ENCODE measurements at regions not wholly inside any gene's neighbourhood (a gene's known extent, or its start where the extent isn't known, plus 50 kb on each side); places are given as distances from the start of the nearest gene placed in this dataset.
"Not testable (repeated sequence)": the region's sequence is repeated elsewhere in the genome, so short reads cannot be mapped to it uniquely, and the experiment has no call there.

DNA sequence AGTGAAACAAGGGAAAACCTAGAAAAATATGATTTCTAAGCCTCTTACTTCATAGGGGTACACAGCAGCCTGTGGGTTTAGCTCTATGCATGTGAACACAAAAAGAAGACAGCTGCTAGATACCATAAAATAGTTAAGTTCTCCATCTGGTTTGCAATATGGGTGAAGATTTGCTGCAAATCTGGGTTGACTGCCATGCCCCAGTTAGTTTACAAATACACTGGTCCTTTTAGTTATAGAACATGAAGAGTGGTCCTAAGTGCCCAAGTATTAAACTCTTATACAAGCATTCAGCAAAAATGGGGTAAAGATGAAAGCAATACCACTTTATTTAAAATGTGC, 176.1 kb downstream of the AEBP2 start:
- Histone ChIP-seq H3K27me3 (no peaks in the 10 kb centered on the region), H3K9me3 (ENCODE audit: low read depth) (no peaks in the 10 kb centered on the region), H3K4me3 (no peak overlapping the region), H3K27ac (no peak overlapping the region), H3K4me1 (ENCODE audit: low read depth) (no peaks in the 10 kb centered on the region), H3K36me3 (no peaks in the 10 kb centered on the region)
- TF ChIP-seq, protein P1, sequence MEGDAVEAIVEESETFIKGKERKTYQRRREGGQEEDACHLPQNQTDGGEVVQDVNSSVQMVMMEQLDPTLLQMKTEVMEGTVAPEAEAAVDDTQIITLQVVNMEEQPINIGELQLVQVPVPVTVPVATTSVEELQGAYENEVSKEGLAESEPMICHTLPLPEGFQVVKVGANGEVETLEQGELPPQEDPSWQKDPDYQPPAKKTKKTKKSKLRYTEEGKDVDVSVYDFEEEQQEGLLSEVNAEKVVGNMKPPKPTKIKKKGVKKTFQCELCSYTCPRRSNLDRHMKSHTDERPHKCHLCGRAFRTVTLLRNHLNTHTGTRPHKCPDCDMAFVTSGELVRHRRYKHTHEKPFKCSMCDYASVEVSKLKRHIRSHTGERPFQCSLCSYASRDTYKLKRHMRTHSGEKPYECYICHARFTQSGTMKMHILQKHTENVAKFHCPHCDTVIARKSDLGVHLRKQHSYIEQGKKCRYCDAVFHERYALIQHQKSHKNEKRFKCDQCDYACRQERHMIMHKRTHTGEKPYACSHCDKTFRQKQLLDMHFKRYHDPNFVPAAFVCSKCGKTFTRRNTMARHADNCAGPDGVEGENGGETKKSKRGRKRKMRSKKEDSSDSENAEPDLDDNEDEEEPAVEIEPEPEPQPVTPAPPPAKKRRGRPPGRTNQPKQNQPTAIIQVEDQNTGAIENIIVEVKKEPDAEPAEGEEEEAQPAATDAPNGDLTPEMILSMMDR (IDR thresholded peaks at IDR 0.05; ENCODE audit: low read depth, low read length), result no peak
- DNase-seq (ENCODE audit: low read depth in 1 of 2, low spot score in 1 of 2), result no peak

DNA sequence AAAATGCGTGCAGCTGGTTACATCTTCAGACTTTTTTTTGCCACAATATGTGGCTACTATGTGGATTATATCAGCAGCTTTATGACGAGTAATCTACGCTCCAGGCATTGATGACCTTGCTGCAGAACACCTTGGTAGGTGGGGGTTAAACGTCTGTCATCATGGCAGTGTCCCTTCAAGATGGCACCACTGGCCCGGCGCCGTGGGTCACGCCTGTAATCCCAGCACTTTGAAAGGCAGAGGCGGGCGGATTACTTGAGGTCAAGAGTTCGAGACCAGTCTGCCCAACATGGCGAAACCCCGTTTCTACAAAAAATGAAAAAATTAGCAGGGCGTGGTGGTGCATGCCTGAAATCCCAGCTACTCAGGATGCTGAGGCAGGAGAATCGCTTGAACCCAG, 177.5 kb downstream of the AEBP2 start:
- TF ChIP-seq, protein P1 (IDR thresholded peaks at IDR 0.05; ENCODE audit: low read depth, low read length), result no peak
- DNase-seq (ENCODE audit: low read depth in 1 of 2, low spot score in 1 of 2), result no peak
- no peaks in the 10 kb centered on the region for H3K9me3 ChIP-seq (ENCODE audit: low read depth)
- no peaks in the 10 kb centered on the region for H3K27me3 ChIP-seq
- no peaks in the 10 kb centered on the region for H3K4me1 ChIP-seq (ENCODE audit: low read depth)
- no peaks in the 10 kb centered on the region for H3K36me3 ChIP-seq
- no peak overlapping the region for H3K4me3 ChIP-seq
- H3K27ac ChIP-seq, result no peak overlapping the region

DNA sequence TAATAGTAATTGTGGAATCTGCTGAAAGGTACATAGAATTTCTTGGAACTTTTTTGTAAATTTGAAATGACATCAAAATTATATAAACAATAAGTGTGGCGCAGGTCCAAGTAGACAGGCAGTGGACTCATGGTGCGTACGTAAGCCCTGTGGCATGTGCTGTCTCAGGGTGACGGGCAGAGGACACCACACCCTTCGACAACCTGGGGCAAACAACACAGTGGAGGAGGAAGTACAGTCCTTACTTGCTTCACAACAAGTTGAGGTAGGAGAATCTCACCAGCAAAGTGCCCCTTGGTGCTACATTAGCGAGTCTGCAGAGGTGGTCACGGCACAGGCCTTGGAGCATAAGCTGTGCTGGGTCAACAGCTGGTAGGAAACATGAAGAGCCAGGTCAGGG, 180.9 kb downstream of the AEBP2 start:
- no peaks in the 10 kb centered on the region for H3K9me3 ChIP-seq (ENCODE audit: low read depth)
- no peaks in the 10 kb centered on the region for H3K36me3 ChIP-seq
- TF ChIP-seq, protein P1 (IDR thresholded peaks at IDR 0.05; ENCODE audit: low read depth, low read length), result no peak
- DNase-seq (ENCODE audit: low read depth in 1 of 2, low spot score in 1 of 2), result no peak
- H3K27me3 ChIP-seq, result no peaks in the 10 kb centered on the region
- H3K4me1 ChIP-seq (ENCODE audit: low read depth), result no peaks in the 10 kb centered on the region
- H3K4me3 ChIP-seq, result no peak overlapping the region
- H3K27ac ChIP-seq, result no peak overlapping the region

DNA sequence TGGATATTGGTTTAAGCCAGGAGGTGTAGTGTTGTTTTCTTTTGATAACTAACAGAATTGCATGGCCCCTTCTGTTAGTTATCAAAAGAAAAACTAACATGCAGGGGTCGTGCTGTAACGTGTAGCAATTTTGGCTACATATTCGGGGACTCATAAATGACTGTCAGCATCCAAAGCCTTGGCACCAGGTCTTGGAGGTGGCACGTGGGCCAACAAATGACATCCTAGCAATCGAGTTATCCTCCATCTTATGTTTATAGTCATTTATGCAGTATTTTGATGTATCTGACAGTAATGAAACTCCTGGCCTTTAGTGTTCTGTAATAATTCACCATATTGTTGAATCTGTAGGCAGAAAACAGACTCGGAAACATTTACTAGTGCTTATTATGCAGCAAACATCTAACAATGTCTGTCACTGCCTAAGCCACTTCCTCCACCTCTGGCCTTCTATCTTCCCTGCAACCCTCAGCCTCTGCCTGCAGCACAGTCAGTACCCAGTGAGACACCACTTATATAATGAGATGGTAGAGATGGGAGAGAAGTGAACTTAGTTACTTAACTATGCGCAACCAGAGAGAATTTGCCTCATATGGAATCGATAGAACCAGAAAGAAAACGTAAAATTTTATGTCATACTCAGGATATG, 184.6 kb downstream of the AEBP2 start:
- Histone ChIP-seq H3K4me3 (no peak overlapping the region), H3K27me3 (no peaks in the 10 kb centered on the region), H3K9me3 (ENCODE audit: low read depth) (no peaks in the 10 kb centered on the region), H3K36me3 (no peaks in the 10 kb centered on the region), H3K4me1 (ENCODE audit: low read depth) (no peaks in the 10 kb centered on the region), H3K27ac (no peak overlapping the region)
- TF ChIP-seq, protein P1 (IDR thresholded peaks at IDR 0.05; ENCODE audit: low read depth, low read length), result no peak
- DNase-seq (ENCODE audit: low read depth in 1 of 2, low spot score in 1 of 2), result no peak

DNA sequence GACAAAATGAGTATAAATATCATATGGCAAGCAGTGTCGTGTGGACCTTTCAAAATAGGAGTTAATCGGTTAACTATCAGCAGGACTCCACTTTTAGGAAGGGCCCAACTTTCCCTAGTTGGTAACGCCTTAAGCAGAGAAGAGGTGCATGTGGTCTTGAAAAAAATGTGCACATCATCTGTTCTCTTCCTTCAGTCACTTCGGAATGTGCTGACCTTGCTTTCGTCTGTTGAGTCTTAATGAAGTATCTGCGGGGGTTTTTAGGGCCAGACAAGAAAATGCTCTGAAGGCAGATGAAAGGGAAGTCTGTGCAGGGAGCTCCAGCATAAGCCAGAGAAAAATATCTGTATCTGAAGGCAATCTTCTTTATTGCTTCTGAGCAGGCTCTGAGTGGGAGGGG, 185.2 kb downstream of the AEBP2 start:
- Histone ChIP-seq H3K27ac (peak overlapping the region; percentile 50), H3K4me3 (no peak overlapping the region), H3K27me3 (no peaks in the 10 kb centered on the region), H3K4me1 (ENCODE audit: low read depth) (no peaks in the 10 kb centered on the region), H3K9me3 (ENCODE audit: low read depth) (no peaks in the 10 kb centered on the region), H3K36me3 (no peaks in the 10 kb centered on the region)
- TF ChIP-seq, protein P1 (IDR thresholded peaks at IDR 0.05; ENCODE audit: low read depth, low read length), result no peak
- DNase-seq (ENCODE audit: low read depth in 1 of 2, low spot score in 1 of 2), result no peak

DNA sequence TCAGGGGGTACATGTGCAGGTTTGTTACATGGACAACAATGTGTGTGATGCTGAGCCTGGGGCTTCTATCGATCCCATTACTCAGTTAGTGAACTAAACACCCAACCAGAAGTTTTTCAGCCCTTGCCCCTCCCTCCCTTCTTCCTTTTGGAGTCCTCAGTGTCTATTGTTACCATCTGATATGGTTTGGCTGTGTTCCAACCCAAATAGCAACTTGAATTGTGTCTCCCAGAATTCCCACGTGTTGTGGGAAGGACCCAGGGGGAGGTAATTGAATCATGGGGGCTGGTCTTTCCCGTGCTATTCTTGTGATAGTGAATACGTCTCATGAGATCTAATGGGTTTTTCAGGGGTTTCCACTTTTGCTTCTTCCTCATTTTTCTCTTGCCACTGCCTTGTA, 186.3 kb downstream of the AEBP2 start:
- H3K27me3 ChIP-seq; H3K4me1 ChIP-seq (ENCODE audit: low read depth); H3K27ac ChIP-seq; H3K4me3 ChIP-seq; H3K36me3 ChIP-seq; H3K9me3 ChIP-seq (ENCODE audit: low read depth): not testable (repeated sequence)
- DNase-seq (ENCODE audit: low read depth in 1 of 2, low spot score in 1 of 2), result peak in 1 of 2 donors; percentile 19

All from cardiac muscle cell (in vitro differentiated cells and primary cell).